MCF 10A (cell line): ENCODE measurements at regions not wholly inside any gene's neighbourhood (a gene's known extent, or its start where the extent isn't known, plus 50 kb on each side); places are given as distances from the start of the nearest gene placed in this dataset.

Source experiments
- BruUV-seq: library from RNA; stranded (reverse); fragments of 400-500 nt; replicated peaks from 2 replicates; lab custom pipeline; 2021; lab: Mats Ljungman, UMichigan
- CTCF ChIA-PET: fragments of 300-600 bp; sonication (Branson Sonifier 250); formaldehyde crosslinking; extraction: SDS; loops from one replicate; lab custom pipeline; 2021; ENCODE audit warnings: antibody characterized with exemption, inconsistent platforms; lab: Yijun Ruan, JAX
- POLR2A ChIA-PET: fragments of 300-600, 350-650 bp; sonication (Branson Sonifier 250); formaldehyde crosslinking; extraction: SDS; loops from one replicate; lab custom pipeline; 2020; ENCODE audit warnings: antibody characterized with exemption, inconsistent platforms; lab: Yijun Ruan, JAX
- DNase-seq: peaks from one replicate; pipeline ENCODE4 v3.0.0-alpha.2; 2018; ENCODE audit not compliant: unreplicated experiment
- H3K27ac Mint-ChIP-seq: one replicate; pipeline ENCODE4 v1.8.0; 2022; ENCODE audit warnings: mild to moderate bottlenecking, low read depth, mixed read lengths; ENCODE audit not compliant: unreplicated experiment
- H3K27me3 Mint-ChIP-seq: one replicate; pipeline ENCODE4 v1.8.0; 2022; ENCODE audit warnings: mixed read lengths; ENCODE audit not compliant: insufficient read depth, unreplicated experiment
- H3K36me3 Mint-ChIP-seq: one replicate; pipeline ENCODE4 v1.8.0; 2022; ENCODE audit warnings: mild to moderate bottlenecking, moderate library complexity, mixed read lengths; ENCODE audit not compliant: insufficient read depth, unreplicated experiment
- H3K4me1 Mint-ChIP-seq: one replicate; pipeline ENCODE4 v1.8.0; 2022; ENCODE audit warnings: mixed read lengths; ENCODE audit not compliant: insufficient read depth, unreplicated experiment
- H3K4me3 Mint-ChIP-seq: one replicate; pipeline ENCODE4 v1.8.0; 2022; ENCODE audit warnings: mild to moderate bottlenecking, moderate library complexity, mixed read lengths; ENCODE audit not compliant: unreplicated experiment
- H3K9me3 Mint-ChIP-seq: one replicate; pipeline ENCODE4 v1.8.0; 2022; ENCODE audit warnings: mixed read lengths; ENCODE audit not compliant: unreplicated experiment
- intact Hi-C: fragments of 100-400 bp; cut with micrococcal nuclease; formaldehyde crosslinking; loops from 2 replicates; pipeline ENCODE4 v1.14.1; 2022
- TF ChIP-seq, protein P1 (sequence below): fragments of 200-600 bp; IDR thresholded peaks from one replicate; pipeline ENCODE4 v1.8.0; 2022; ENCODE audit warnings: antibody characterized with exemption, mild to moderate bottlenecking; ENCODE audit not compliant: unreplicated experiment

DNA sequence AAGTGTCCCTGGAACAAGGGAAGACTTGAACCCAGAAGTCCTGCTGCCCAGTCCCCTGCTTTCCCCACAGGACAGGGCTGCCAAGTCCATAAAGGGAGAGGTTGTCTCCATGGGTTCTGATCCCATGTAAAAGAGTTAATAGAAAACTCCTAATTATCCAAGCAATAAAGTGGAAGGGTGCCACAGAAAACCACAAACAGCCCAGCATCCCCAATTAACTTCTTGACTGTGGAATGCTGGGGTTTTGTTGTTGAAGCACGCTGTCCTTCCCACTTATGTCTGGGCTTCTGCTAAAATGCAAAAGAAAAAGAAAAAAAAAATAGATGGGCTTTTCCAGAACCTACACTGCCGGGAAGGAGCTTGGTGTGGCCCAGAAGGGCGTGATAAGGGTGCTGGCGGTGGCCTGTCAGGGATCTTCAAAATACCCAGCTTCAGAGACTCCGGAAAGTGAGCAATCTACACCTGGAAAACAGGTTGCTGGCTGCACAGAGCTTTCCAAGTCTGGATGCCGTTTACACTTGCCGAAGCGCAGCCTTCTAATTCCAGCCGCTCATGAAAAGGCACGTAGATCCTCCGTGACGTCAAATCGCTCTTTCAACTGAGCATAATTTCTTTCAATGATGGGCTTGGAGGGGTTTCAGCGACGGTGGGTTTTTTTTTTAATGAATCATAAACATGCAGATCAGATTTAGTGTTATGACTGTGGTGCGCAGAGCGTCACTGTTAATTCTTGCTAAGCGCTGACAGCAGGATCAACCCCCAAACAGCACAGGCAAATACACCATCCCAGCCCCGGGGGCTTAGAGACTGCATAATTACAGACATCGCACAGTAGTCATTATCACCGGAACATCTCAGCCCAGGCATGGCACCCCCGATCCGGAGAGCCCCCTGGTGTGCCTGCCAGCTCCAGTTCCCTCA lies 197.6 kb downstream of the BCOR start:
- ChIA-PET POLR2A (no interaction called here), CTCF (no interaction called here)
- no peaks in the 10 kb centered on the region for H3K36me3 Mint-ChIP-seq
- TF ChIP-seq, protein P1, sequence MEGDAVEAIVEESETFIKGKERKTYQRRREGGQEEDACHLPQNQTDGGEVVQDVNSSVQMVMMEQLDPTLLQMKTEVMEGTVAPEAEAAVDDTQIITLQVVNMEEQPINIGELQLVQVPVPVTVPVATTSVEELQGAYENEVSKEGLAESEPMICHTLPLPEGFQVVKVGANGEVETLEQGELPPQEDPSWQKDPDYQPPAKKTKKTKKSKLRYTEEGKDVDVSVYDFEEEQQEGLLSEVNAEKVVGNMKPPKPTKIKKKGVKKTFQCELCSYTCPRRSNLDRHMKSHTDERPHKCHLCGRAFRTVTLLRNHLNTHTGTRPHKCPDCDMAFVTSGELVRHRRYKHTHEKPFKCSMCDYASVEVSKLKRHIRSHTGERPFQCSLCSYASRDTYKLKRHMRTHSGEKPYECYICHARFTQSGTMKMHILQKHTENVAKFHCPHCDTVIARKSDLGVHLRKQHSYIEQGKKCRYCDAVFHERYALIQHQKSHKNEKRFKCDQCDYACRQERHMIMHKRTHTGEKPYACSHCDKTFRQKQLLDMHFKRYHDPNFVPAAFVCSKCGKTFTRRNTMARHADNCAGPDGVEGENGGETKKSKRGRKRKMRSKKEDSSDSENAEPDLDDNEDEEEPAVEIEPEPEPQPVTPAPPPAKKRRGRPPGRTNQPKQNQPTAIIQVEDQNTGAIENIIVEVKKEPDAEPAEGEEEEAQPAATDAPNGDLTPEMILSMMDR: no peak
- H3K4me1 Mint-ChIP-seq: peaks cover 31% of the 10 kb centered on the region
- no peak overlapping the region for H3K4me3 Mint-ChIP-seq
- no peaks in the 10 kb centered on the region for H3K9me3 Mint-ChIP-seq
- peaks cover 7% of the 10 kb centered on the region for H3K27me3 Mint-ChIP-seq
- H3K27ac Mint-ChIP-seq: no peak overlapping the region
- intact Hi-C loops: loop anchor here (10.0 kb wide), 2 partner anchors 165 to 195 kb away; partner anchors contain the start of gene BCOR
- no TSS peak for BruUV-seq
- no peak for DNase-seq

DNA sequence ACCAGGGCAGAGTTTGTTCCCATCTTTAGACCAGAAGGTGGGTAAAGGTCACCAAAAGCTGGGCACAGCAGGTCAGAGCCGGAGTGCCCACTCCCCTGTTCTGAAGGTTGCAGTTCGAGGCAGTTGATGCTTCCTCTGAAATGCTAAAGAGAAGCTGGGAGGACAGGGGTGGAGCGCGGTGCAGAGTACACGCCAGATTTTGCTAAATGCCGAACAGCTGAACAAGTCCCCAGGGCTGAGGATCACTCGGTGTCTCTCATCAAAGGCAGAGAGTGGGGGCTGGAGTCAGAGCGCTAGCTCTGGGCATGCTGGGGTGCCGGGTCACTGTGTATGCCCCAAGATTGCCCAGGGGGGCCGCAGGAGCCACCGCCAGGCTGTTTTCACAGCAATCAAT lies 197.0 kb downstream of the BCOR start:
- BruUV-seq: no TSS peak
- Mint-ChIP-seq H3K4me1 (peaks cover 25% of the 10 kb centered on the region), H3K27ac (no peak overlapping the region), H3K36me3 (no peaks in the 10 kb centered on the region), H3K27me3 (peaks cover 14% of the 10 kb centered on the region), H3K9me3 (no peaks in the 10 kb centered on the region), H3K4me3 (no peak overlapping the region)
- DNase-seq: no peak
- ChIA-PET CTCF (no interaction called here), POLR2A (no interaction called here)
- TF ChIP-seq, protein P1: no peak
- intact Hi-C loops: loop anchor here (10.0 kb wide), 2 partner anchors 166 to 194 kb away; partner anchors contain the start of gene BCOR

DNA sequence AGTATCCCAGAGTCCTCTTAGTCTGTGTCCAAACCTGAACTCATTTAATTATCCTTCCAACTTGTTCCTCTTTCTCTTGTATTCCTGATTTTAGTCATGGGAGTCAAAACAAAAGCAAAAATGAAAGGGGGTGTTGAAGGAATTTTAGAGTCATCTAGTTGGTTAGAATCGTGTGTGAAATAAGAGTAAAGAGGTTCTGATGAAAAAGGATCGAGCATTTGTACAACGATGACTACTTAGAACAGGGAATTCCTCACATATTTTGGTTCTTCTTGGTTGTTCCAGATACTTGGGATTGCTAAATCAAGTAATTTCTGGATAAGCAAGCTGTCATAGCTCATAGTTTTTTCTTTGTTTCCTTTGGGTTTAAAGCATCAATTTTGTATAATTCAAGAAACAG lies 194.4 kb downstream of the BCOR start:
- peak overlapping the region; percentile 80 for H3K27ac Mint-ChIP-seq
- TF ChIP-seq, protein P1: no peak
- no peak overlapping the region for H3K4me3 Mint-ChIP-seq
- CTCF ChIA-PET: interaction anchor here (0.6 kb wide), 1 partner anchor 1212 kb away, joined by 5 read pairs; no protein-coding TSS in a partner anchor
- peaks cover 17% of the 10 kb centered on the region for H3K27me3 Mint-ChIP-seq
- POLR2A ChIA-PET: interaction anchor here (0.9 to 1.3 kb wide), 3 partner anchors 14 to 60 kb away, joined by 3 read pairs; no protein-coding TSS in a partner anchor
- no peaks in the 10 kb centered on the region for H3K36me3 Mint-ChIP-seq
- DNase-seq: peak; percentile 47
- intact Hi-C loops: loop anchor here (10.0 kb wide), 2 partner anchors 169 to 191 kb away; partner anchors contain the start of gene BCOR
- H3K9me3 Mint-ChIP-seq: no peaks in the 10 kb centered on the region
- no TSS peak for BruUV-seq
- H3K4me1 Mint-ChIP-seq: peaks cover 15% of the 10 kb centered on the region

DNA sequence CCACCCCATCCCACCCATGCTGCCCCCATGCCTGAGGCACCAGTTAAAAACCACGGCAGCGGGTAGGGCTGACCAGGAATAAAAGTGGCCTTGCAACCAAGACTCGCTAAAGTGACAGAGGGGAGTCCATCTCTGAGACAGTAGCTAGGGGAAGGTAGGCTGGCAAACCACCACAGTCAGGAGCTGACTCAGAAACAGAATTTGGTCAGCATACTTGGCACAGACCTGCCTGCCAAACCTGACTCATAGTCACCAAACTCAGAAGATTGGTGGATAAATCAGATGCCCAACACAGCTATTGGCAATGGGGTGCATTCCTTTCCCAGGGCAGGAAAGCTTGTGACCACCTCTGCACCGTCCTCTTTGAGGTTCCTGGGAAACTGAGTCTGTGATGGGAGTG lies 193.8 kb downstream of the BCOR start:
- TF ChIP-seq, protein P1: no peak
- no peak overlapping the region for H3K4me3 Mint-ChIP-seq
- no peaks in the 10 kb centered on the region for H3K36me3 Mint-ChIP-seq
- no peaks in the 10 kb centered on the region for H3K9me3 Mint-ChIP-seq
- CTCF ChIA-PET: no interaction called here
- BruUV-seq: no TSS peak
- H3K27ac Mint-ChIP-seq: no peak overlapping the region
- intact Hi-C loops: loop anchor here (10.0 kb wide), 2 partner anchors 169 to 191 kb away; partner anchors contain the start of gene BCOR
- H3K4me1 Mint-ChIP-seq: peaks cover 21% of the 10 kb centered on the region
- peaks cover 23% of the 10 kb centered on the region for H3K27me3 Mint-ChIP-seq
- peak; percentile 83 for DNase-seq
- POLR2A ChIA-PET: interaction anchor here (0.9 kb wide), 1 partner anchor 61 kb away, joined by 3 read pairs; no protein-coding TSS in a partner anchor
